ENCODE measurements at regions not wholly inside any gene's neighbourhood (a gene's known extent, or its start where the extent isn't known, plus 50 kb on each side); places are given as distances from the start of the nearest gene placed in this dataset.

DNA sequence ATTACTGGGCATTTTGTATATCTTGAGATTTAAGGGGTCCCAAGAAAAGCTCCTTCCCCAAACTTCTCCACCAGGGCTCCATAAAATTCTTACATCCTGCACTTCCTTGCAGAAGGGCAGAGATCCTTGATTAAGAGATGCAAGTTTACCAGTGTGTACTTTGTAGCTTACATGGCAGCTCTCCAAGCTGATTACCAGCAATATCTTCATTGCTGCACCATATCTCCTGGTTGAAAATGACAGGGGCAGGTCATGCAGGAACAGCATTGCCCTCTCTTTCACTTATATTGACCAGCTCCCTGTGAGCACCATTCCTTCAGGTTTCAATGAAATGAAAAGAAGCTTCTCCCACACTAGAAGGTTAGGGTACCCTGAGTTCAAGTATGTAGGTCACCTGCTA lies 184.6 kb upstream of the PHYHIPL start:
- intact Hi-C loops (cut with DNase I) = no loop called here
- no peak overlapping the region for H3K4me3 ChIP-seq
- DNase-seq = no peak
- no peak overlapping the region for H3K27ac ChIP-seq
- no peaks in the 10 kb centered on the region for H3K4me1 ChIP-seq
- no peaks in the 10 kb centered on the region for H3K9me3 ChIP-seq
- TF ChIP-seq POLR2AphosphoS5 (IDR thresholded peaks at IDR 0.05) (no peak), EP300 (IDR thresholded peaks at IDR 0.05) (no peak), POLR2A (IDR thresholded peaks at IDR 0.05) (no peak)
- TF ChIP-seq, protein P1, sequence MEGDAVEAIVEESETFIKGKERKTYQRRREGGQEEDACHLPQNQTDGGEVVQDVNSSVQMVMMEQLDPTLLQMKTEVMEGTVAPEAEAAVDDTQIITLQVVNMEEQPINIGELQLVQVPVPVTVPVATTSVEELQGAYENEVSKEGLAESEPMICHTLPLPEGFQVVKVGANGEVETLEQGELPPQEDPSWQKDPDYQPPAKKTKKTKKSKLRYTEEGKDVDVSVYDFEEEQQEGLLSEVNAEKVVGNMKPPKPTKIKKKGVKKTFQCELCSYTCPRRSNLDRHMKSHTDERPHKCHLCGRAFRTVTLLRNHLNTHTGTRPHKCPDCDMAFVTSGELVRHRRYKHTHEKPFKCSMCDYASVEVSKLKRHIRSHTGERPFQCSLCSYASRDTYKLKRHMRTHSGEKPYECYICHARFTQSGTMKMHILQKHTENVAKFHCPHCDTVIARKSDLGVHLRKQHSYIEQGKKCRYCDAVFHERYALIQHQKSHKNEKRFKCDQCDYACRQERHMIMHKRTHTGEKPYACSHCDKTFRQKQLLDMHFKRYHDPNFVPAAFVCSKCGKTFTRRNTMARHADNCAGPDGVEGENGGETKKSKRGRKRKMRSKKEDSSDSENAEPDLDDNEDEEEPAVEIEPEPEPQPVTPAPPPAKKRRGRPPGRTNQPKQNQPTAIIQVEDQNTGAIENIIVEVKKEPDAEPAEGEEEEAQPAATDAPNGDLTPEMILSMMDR (IDR thresholded peaks at IDR 0.05) = no peak
- H3K27me3 ChIP-seq = no peaks in the 10 kb centered on the region
- H3K36me3 ChIP-seq = no peaks in the 10 kb centered on the region

GRCh38 chr10:58992830-58993460 lies 183.5 kb upstream of the PHYHIPL start:
- H3K9me3 ChIP-seq = no peaks in the 10 kb centered on the region
- intact Hi-C loops (cut with DNase I) = no loop called here
- H3K4me1 ChIP-seq = peaks cover 0 to 1% (median under 1%) of the 10 kb centered on the region in 4 donors
- H3K27ac ChIP-seq = no peak overlapping the region
- no peaks in the 10 kb centered on the region for H3K36me3 ChIP-seq
- no peak for TF ChIP-seq POLR2AphosphoS5 (IDR thresholded peaks at IDR 0.05)
- TF ChIP-seq, protein P1 (IDR thresholded peaks at IDR 0.05) = no peak
- TF ChIP-seq EP300 (IDR thresholded peaks at IDR 0.05) = no peak
- TF ChIP-seq POLR2A (IDR thresholded peaks at IDR 0.05) = no peak
- no peaks in the 10 kb centered on the region for H3K27me3 ChIP-seq
- WGBS, 2 donors = 84 to 89% methylated on average over 4 of the region's 4 CpGs
- no peak for DNase-seq
- no peak overlapping the region for H3K4me3 ChIP-seq

DNA sequence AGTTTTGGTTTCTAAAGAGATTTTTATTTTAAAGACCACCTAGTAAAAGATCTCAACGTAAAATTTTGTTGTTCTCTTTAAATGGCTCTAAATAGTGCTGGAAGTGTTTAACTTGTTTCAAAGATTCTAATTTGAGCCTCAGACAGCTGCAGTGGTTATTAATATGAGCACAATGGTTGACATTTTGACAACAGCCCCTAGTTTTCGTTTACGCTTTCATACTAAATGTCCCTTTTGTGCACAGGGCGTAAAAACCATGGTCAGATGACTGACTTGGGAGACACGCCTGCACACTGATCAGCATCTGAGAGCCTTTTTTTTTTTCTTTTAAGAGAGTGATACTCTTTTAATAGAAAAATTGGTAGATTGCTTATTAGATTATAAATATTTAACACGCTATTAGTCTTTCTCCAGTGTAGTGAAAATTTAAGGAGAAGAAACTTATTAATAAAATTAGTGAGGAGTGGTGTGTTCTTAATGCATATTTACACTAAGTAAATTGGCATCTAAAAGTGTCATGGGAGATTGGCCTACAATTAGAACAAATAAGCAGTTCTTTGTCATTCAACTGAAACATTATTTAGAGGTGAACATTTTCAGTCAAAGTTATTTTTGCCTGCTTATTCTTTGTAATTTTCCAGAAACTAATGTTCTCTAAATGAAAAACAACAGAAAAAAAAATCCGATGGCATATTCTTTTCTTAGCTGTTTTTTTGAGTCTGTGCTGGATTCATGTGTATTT lies 182.8 kb upstream of the PHYHIPL start:
- no peak for DNase-seq
- Histone ChIP-seq H3K4me1 (peaks cover 0 to 8% (median 2%) of the 10 kb centered on the region in 4 donors), H3K36me3 (no peaks in the 10 kb centered on the region), H3K27me3 (no peaks in the 10 kb centered on the region), H3K9me3 (no peaks in the 10 kb centered on the region), H3K27ac (no peak overlapping the region), H3K4me3 (no peak overlapping the region)
- TF ChIP-seq POLR2A (IDR thresholded peaks at IDR 0.05) = no peak
- TF ChIP-seq, protein P1 (IDR thresholded peaks at IDR 0.05) = no peak
- no peak for TF ChIP-seq EP300 (IDR thresholded peaks at IDR 0.05)
- no peak for TF ChIP-seq POLR2AphosphoS5 (IDR thresholded peaks at IDR 0.05)
- 72 to 73% methylated on average over 7 of the region's 7 CpGs for WGBS, 2 donors
- intact Hi-C loops (cut with DNase I) = no loop called here

GRCh38 chr10:58994226-58995057 lies 182.0 kb upstream of the PHYHIPL start:
- no peaks in the 10 kb centered on the region for H3K36me3 ChIP-seq
- WGBS, 2 donors = 53 to 83% methylated on average over 4 of the region's 4 CpGs
- no peak for DNase-seq
- H3K4me1 ChIP-seq = peaks cover 0 to 11% (median 5%) of the 10 kb centered on the region in 4 donors
- TF ChIP-seq, protein P1 (IDR thresholded peaks at IDR 0.05) = no peak
- H3K9me3 ChIP-seq = no peaks in the 10 kb centered on the region
- no peak overlapping the region for H3K4me3 ChIP-seq
- H3K27me3 ChIP-seq = no peaks in the 10 kb centered on the region
- intact Hi-C loops (cut with DNase I) = no loop called here
- no peak overlapping the region for H3K27ac ChIP-seq

Data from sigmoid colon (tissue), 6 donors.